NCI-H446 treated with DMSO at 0.1 percent for 48 hours (cell line): ENCODE measurements at regions not wholly inside any gene's neighbourhood (a gene's known extent, or its start where the extent isn't known, plus 50 kb on each side); places are given as distances from the start of the nearest gene placed in this dataset.
"Not testable (repeated sequence)": the region's sequence is repeated elsewhere in the genome, so short reads cannot be mapped to it uniquely, and the experiment has no call there.

ENCODE experiments used
- DNase-seq: peaks from one replicate; lab custom pipeline; 2025; lab: John Stamatoyannopoulos, UW

DNA sequence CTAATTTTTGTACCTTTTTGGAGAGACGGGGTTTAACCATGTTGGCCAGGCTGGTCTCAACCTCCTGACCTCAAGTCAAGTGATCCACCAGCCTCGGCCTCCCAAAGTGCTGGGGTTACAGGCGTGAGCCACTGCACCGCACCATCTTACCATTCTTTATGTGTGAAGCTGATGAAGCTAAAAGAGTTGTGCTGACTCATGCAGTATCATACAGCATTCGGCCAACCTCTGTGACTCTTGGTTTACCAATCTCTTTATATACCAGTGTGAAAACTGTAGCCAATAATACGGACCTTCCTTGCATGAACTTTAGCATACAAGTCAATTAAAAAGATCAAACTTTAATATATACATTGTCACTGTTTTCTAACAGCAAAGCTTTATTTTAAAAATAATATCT lies 878.2 kb upstream of the MBL2 start:
- DNase-seq = no peak

DNA sequence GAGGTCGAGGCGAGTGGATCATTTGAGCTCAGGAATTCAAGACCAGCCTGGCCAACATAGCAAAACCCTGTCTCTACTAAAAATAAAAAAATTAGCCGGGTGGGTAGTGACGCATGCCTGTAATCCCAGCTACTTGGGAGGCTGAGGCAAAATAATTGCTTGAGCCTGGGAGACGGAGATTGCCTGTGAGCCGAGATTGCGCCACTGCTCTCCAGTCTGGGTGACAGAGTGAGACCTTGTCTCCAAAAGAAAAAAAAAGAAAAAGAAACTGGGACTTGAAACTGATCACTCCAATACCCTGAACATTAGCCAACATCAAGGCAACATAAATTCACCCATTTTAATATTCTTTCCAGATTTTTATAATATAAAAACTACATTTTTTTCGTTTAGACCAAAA lies 874.6 kb upstream of the MBL2 start:
- DNase-seq = not testable (repeated sequence)

DNA sequence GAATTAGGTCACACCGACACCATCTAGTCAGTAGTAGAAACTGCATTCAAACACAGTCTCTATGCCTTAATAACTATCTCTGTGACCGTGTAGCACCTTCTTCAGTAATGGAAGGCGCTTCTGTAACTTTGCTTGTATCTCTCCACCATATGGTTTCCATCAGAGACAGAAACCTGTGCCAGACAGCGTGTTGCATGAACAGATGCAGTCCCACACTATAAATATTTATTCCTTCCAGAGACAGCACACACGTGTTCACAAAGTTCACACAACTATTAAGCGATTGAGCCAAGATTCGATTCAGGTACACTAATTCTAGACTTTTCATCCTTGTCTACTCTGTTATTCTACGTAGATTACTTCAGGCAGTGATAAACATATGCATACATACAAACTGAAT lies 873.9 kb upstream of the MBL2 start:
- DNase-seq = no peak

DNA sequence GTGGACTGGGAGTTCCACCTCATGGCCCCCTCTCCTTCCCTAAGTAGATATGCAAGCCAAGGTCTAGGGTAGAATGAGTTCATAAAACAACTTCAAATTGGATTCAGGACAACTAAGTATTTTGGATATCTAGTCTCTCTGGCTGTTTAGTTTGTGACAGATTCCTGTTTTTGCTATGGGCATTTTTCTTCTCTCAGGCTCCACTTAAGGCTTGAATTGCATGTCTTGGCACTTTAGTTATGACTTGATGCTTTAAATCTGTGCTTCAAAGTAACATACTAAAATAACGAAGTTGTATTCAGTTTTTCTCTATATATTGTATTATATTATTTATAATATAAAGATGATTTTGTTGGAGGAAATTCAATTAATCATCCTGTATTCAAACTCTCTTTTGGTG lies 873.4 kb upstream of the MBL2 start:
- no peak for DNase-seq

DNA sequence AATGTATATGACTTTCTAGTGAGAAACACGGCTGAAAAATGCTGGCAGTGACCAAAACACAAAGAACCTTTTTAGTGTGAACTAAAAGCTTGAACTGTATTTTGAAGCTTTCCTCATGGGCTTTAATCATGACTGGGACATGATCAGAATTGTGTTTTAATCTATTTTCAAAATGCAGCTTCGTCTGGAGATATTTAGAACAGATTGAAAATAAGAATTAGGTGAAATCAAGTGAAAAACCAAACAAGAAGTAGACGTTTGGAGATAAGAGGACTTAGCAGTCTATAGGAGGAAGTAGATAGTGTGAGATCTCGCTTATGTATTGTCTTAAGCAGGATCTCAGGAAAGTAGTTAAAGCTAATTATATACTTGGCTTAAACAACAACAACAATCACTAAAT lies 865.4 kb upstream of the MBL2 start:
- DNase-seq = no peak

DNA sequence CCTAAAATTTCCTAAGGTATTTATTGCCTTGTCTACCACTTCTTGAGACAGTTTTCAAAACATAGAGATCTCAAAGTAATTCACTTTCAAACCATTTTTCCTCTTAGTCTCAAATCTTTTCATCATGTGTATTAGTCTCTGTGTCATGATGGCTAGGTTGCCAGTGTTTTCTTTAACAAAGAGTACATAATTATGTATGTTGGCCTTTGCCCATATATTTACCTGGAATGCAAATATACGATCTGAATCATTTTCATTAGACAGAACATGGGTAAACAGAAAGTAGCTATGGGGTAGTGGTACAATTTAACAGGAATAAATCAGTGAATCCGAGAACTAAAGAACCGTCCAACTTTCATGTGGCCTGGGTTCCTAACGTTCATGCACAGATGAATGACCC lies 852.1 kb upstream of the MBL2 start:
- DNase-seq = no peak

DNA sequence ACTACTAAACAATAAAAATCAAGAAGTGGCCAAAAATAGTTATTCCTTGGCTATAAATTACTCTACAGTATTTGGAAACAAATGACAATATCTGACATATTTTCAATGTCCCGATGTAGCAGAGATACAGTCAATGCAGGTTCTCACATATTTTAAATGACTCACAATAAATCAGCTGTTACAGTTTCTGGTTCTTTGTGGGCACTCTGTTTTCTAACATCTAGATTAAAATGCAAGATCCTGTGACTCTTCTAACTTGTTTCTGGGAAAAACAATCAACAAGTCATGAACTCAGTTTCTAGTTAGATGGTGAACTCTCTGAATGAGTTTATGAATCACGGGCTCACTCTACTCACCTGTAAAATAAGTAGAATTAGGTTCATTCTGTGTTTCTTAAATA lies 849.6 kb upstream of the MBL2 start:
- DNase-seq = no peak

DNA sequence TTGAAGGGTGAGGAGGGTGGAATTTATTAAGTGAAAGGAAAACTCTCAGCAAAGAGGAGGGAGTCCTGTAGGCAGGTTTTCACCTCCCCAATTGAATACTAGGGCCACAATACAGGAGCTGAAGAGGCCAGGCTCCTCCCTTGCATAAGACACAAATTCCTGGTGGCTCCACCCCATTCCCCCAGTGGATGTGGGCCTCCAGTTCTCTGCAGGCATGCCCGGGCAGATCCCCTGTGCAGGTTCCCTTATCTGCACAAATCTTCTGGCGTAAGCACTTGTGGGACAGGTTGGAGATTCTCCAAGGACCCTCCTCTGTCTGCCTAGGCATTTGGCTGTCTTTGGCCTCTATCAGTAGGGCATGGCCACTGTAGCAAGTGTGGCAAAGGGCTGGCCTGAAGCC lies 847.1 kb upstream of the MBL2 start:
- no peak for DNase-seq

DNA sequence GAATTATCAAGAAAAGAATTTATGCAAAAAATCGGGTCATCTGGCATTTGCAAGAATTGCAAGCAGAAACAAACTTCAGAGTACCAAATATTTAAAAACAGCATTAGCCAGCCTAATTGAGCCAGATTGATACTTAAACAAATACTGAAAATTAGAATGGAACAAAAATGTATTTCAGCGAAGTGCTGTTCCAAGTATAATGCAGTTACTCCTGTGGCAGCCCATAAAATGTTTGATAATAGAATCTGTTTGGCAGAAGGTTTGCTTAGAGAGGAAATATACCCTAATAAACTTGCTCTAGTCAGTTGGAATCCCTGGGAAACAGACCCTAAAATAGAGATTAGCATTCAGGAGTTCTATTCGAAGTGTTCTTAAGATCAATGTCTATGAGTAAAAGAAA lies 835.1 kb upstream of the MBL2 start:
- no peak for DNase-seq

DNA sequence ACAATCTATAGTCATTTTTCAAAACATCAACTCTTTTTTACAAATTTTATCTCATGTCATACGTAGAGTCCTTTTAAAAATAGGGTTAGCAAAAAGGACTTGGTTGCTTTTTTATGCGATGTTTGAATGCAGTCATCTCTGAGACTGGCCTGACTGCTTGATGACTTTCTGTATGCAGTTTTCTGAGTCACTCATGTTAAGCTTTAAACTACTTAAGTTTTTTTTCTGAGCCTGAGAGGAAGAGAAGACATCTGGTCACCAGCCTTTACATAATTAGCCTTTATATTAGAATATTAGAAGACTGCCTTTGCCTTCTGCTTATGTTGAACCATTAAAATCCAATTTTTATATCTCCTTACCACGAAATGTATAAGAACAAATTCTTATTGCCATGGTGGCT lies 834.4 kb upstream of the MBL2 start:
- DNase-seq = no peak

DNA sequence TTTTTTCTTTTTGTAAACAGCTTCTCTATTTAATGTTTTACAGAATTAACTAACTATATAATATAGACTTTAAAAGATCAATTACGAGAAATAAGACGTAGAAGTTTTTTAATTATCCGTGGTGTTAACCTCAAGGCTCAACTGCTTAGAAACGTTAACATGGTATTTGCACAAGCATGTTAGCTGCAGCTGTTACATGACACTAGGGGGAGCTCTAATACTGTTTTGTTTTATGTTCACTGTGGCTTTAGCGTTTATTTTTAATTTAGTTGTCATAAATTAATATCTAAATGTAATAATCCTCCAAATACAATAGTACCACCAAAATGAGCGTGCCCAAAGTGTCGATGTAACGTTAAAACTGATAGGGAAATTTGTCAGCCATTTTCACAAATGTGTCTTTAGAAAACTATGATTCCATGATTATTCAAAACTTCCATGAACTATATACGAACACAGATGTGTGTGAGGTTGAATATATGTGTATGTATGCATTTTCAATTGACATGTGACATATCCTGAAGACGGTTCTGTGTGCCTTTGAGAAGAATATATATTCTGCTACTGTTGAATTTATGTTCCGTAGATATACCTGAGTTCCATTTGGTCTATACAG lies 828.8 kb upstream of the MBL2 start:
- DNase-seq = no peak

DNA sequence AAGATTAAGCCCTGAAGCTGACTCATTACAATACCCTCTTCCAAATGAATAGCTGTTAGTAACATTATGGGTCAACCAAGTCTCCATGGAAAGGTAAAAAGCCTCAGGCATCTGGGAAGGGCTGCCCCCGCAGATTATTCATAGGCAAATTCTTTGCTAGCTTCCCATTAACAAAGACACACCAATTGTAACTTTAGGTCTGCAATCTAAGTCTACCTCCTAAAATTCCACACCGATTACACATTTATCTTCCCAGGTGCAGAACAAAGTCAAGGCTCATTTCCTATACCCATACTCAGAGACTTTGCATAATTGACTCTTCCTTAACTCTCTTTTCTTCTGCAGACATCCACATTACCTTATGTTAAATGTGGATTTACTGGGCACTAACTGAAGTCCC lies 826.3 kb upstream of the MBL2 start:
- no peak for DNase-seq

DNA sequence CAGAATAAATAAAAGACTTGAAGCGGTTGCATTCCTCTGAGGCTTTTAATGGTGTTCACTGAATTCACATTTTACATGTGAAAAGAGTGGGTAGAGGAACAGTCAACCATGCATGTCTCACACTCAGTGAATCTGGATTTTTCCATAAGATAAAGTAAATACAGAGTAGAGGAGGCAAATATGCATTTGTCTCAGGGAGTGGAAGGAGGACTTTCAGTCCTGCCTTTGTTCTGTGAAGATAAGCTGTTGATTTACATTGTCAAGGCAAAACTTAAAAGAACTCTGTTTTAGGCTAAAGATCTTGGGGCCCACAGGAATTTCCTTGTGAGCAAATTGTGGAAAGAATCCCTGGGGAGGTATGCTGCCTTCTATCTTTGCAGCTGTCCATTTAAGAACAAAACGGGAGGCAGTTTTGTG lies 825.3 kb upstream of the MBL2 start:
- DNase-seq = no peak

DNA sequence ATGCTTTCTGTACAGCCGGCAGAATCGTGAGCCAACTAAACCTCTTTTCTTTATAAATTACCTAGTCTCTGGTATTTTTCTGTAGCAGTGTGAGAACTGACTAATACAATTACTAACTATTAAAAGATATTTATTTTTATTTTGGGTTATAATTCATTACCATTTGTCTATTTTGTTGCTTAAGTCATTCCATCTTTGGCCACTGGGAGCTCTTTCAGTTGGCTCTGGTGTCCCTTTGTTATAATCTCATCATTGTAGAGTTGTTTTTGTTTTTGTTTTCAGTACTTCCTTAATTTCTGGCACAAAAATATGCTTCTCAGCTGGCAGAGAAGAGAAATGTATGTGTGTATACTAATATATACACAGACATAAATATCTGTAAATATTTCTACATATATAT lies 807.9 kb upstream of the MBL2 start:
- DNase-seq = no peak

DNA sequence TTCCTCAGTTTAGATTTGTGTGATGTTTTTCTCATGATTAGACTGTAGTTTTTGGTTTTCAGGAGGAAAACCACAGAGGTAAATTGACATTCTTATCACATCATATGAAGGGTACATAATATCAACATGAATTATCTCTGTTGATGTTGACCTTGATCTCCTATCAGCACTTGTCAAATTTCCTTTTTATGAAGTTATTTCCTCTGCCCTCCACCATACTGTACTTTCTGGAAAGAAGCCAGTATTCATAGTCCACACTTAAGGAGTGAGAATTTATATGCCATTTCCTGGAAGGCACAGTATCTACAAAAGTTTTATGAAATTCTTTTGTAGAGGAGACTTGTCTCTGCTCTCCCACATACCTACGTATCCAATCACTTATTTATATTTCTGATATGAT lies 807.2 kb upstream of the MBL2 start:
- DNase-seq = no peak

DNA sequence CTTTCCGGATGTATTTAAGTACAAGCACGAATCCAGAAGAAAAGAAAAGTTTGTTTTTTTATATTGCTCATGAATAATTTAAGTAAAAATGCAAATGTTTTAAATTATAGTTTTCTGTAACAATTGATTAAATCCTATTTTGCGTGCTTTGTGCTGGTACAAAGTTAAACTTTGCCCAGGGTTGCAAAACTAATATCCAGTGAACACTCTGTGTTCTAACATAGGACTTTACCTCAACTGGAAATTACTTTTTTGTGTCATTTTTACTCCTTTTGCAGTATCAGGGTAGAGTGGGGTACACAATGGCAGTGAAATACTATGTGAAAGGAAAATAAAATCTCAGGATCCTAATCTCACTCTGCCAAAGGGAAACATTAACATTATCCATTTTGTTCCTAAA lies 801.4 kb upstream of the MBL2 start:
- DNase-seq = no peak

DNA sequence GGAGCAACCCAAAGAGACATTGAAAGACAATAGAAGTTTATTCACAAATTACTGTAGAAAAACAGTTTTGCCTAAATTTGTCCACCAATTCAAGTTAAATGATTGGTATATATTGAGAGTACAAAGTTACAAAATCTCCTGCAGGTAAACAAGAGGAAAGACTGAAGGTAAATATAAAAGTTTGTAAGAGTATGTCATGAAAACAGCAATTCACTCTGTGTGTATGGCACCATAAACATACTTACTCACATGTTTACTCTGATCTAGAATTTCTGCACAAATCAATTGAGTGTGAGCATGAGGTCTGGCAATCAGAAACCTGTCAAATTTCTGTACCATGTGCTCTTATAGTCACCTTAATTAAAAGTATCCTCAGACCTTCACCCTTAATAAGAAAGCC lies 800.9 kb upstream of the MBL2 start:
- no peak for DNase-seq

DNA sequence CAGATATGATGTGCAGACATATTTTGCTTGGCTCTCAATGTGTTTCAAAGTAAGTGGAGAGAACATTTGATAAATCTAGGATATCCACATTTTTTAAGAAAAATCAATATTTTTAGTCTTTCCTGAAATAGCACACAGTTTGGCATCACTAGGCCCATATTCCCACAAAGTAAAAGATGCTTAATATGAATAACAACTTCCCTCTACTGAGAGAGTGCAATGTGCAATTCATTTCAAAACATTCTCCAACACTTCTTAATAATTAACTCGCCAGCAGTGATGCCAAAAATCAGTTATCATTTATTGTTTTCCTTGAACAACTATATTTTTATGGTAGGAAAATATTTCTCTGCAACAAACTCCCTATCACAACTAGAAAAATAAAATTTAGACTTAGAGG lies 800.2 kb upstream of the MBL2 start:
- no peak for DNase-seq

DNA sequence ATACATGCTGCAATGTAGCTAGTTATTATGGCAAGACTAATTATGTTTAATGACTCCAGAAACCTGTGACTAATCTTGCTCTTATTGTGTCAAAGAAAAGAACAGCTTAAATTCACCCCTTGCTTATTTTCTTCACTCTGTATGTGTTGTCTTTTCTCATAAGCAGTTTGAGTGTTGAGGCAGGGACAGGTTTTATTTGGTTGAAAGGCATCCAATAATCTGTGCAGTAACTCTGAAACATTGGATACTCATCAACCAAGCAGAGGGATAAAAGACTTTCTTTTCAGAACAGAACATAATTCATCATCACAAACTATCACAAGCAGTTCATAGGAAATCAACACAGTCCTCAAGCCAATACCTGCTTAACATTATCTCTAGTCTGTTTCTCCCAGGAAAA lies 797.6 kb upstream of the MBL2 start:
- no peak for DNase-seq

DNA sequence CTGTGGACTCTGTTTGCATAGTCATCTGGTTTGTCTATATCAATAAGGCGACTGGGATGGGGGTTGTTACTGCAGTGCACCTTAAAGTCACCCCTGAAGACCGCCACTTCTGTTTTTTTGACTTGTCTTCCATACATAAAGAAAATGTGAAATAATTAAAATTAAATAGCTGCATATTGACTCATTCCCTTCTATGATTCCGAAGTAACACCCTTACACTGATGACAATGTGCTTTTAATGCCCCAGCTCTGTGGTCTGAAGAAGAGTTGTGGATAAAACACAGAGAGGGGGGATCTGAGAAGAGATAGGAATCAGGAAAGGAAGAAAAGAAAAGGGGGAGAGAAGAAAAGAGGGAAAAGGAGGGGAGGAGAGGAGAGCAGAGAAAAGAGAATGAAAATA lies 796.9 kb upstream of the MBL2 start:
- DNase-seq = no peak

DNA sequence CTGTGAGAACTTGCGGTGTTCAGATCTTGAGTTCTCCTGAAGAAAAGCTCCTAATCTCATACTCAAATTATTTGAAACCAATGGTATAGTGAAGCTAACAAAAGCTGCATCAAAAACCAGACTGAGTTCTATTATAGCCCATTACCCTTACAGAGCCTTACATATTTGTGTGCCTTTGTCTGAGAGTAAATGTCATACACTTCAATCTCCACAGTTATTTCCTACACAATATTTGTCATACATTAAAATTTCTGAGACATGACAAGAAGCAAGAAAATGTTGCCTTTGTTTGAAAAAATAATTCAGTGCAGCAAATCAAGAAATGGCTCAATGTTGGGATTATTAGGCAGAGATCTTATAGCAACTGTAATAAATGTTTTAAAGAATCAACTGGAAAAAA lies 776.1 kb upstream of the MBL2 start:
- no peak for DNase-seq

DNA sequence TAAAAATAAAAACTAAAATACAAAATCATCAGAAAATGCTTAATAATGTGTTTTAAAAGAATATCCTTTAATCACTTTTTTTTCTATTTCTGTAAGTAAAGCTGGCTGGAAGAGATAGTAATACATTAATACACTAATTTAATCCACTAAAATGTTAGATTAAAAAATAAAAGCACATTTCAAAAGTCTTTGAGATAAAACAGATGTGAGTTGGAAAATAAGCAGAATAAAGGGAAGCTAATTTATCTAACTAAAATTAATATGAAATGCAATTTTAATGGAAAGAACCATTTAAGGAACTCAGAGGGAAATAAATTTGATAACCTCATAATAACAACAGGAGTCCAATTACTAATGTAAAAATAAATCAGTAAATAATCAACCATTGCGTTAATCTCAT lies 774.8 kb upstream of the MBL2 start:
- DNase-seq = no peak

DNA sequence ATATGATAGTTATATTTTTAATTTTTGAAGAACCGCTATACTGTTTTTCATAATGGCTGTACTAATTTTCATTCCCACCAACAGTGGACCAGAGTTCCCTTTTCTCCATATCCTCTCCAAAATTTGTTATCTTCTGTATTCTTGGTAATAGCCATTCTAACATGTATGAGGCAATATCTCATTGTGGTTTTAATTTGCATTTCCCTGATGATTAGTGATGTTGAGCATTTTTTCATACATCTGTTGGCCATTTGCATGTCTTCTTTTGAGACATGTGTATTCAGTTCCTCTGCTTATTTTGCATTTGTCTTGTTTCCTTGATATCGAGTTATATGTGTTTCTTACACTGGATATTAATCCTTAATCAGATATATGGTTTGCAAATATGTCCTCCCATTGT lies 770.8 kb upstream of the MBL2 start:
- no peak for DNase-seq

DNA sequence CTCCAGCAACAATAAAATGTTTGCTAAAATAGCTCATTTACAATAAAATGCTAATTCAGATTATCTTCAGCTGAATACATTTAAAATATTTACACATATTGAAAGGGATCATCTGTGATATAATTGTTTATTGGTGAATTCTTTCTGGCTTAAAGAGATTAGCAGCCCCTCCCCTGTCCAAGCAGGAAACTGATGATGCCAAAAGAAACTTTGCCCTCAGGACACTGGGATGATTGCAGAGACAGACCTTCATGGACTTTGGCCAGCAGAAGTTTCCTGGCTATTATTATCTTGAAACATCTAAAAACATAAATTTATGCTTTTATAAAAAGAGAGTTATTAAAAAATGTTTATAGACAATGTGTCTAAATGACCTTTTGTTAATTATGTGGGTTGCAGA lies 764.9 kb upstream of the MBL2 start:
- no peak for DNase-seq

DNA sequence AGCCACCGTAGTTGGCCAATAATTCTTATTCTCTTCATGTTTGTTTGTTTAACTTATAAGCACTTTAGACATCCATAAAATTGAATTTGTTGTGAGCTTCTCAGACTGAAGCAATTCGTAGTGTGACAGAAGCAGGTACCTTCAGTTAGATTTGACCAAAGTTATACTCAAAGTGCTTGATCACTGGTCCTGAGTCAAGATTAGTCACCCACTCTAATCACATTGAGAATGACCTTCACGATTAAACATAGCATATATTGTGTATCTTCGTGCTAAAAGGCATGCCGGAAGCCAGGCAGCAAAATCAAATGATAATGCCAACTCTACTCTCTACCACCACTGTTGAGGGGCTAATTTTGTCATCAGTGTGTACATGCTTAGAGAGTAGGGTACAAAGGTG lies 763.7 kb upstream of the MBL2 start:
- DNase-seq = no peak
